Stimulated activated CD8-positive, alpha-beta memory T cell treated with anti-CD3 and anti-CD28 coated beads, Interleukin-4, amount 100 ng/mL, for 24 hours (primary cell): ENCODE measurements at regions not wholly inside any gene's neighbourhood (a gene's known extent, or its start where the extent isn't known, plus 50 kb on each side); places are given as distances from the start of the nearest gene placed in this dataset.

Experiments
- DNase-seq: peaks from one replicate; pipeline ENCODE4 v3.0.0-alpha.2; 2020; ENCODE audit warnings: low read depth

DNA sequence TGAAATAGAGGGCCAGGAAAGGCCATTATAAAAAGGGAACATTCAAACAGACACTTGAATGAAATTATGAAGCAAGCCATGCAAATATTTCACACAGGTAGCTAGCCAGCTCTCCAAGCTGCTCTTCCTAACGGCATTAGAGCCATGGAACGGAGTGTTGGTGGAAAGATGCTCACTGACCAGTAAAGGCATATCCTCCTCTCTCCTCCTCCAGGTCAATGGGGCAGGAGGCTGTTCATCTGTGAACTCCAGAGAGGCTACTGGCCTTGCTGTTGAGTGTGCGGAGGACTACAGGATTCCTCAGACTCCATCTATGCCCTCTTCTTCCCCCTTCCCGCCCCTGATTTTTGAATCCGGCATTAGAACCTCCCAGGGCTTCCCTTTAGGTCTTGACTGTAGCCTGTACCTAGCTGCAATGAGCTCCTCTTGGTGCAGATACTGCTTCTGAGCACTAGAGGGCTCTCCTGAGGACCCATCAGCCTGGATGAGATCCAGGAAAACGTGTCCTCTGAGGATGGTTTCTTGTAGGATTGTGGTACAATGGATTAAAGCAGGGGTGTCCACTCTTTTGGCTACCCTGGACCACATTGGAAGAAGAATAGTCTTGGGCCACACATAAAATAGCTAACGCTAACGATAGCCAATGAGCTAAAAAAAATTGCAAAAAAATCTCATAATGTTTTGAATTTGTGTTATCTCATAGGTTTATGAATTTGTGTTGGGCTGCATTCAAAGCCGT lies 162.2 kb downstream of the SREK1 start:
- DNase-seq, result no peak

DNA sequence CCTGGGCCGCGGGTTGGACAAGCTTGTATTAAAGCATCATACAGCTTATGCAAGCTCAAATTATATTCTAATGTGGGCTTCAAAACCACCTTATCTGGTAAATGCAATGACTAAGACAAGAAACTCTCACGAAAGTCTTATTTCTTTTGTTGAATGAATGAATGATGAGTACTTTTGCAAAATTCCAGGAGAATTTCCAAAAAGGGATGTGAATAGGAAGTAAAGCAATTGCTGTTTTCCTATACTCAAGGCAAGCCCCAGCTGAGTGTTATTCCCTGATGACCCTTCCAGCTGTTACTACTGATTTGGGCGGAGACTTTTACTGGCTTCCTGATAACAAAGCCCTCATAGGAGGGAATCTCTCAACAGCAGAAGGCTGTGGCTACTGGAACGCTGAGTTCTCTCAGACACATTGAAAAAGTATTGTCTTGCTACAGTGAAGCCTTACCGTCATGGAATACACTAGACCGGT lies 162.8 kb downstream of the SREK1 start:
- no peak for DNase-seq

DNA sequence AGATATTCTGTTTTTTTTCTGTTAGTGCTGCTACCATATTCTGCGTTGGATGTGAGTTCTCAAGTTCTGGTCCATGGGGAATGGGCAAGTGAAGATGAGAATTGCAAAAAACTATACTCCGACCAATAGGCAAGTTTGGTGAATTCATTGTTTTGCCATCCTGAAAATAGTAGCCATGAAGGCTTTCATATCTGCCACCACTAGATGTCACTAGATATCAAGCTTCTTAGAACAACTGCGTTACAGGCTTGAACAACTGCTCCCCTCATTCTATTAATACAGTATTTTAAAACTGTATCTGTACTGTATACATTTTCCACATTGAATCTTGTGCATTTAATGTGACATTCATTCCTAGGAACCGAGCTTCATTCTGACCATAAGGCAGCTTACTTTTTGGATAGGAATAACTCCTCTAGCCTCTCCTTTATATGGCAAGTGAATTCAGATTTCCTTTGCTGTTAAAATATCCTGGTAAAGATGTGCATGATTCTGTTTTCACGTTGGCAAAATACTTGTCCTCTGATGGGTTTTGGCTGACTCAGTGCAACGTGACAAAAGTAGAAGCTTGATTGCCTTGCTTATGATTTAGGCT lies 163.6 kb downstream of the SREK1 start:
- DNase-seq, result no peak

GRCh38 chr5:66312266-66312665 lies 168.2 kb downstream of the SREK1 start:
- no peak for DNase-seq

- DNase-seq, result no peak
Observed at GRCh38 chr5:66315784-66316183, 171.7 kb downstream of the SREK1 start.

DNA sequence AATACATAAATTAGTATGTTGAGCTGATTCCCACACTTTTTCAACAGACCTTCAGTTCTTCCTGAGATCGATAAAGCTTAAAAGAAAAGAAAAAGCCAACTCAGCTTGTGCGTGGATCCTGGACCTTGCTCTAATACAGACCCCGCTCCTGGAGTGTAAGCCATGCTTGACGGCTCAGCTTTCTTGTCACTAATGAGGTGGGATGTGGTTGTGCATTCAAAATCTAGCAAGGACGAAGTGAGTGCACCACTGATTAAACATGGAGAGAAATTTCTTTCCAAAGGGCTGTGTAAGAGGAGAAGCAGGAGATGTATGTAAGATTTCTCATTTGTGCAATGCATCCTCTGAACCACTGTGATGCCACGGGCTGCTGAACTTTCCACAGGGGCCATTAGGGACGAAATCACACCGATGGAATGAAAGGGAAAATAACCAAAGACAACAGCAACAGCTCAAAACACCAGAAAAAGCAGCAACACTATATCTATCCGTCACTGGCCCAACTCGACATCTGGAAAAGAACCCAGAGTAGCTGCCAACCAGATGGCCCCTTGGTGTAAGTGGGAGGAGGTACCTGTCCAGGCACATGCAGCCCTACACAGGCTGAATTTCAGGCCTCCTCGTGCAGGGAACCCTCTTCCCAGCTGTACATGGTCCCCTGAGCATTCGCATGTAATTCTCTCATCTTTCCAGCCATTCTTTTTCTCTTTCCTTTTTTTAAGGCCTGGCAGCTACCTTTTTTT lies 178.9 kb downstream of the SREK1 start:
- DNase-seq, result no peak

GRCh38 chr5:66323529-66323895 lies 179.4 kb downstream of the SREK1 start:
- no peak for DNase-seq

- no peak for DNase-seq
Observed at GRCh38 chr5:66324357-66324756, 180.3 kb downstream of the SREK1 start.

DNA sequence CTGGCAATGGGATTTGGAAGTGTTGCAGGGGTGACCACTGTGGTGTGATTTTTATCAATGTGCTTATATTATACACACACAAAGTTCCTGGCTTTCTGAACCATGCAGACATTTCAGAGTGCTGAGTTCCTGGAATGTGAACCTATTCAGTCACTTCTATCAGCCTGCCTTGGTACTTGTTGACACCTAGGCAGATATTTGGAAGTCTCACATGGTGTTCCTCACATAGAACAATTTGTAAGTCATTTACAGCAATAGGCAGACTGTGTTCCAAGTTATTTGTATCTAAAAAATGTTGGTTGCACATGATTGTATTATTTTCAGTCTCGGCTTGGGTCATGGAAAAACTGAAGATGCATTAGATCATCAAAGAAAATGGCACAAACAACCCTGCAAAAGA lies 182.2 kb downstream of the SREK1 start:
- no peak for DNase-seq

GRCh38 chr5:66327008-66327407 lies 182.9 kb downstream of the SREK1 start:
- no peak for DNase-seq

- DNase-seq, result no peak
Observed at GRCh38 chr5:66329078-66329477, 185.0 kb downstream of the SREK1 start.

DNA sequence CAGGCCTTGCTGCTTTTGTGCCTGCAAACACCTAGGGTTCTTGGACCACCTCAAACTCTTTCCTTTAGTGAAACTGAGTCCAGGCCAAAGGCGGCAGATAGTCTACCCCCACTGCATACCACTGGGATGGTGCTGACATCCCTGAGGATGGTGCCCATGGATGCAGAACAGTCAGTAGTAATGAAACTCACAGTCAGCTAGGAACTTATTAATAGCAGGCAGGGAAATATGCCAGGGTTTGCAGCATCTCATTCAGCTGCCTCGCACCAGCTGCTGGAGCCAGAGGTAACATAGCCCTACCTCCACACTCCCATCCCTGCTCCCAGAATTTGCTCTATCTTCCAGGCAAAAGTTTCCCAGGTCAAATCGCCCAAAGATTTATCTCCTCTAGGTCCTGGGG lies 189.1 kb downstream of the SREK1 start:
- no peak for DNase-seq

DNA sequence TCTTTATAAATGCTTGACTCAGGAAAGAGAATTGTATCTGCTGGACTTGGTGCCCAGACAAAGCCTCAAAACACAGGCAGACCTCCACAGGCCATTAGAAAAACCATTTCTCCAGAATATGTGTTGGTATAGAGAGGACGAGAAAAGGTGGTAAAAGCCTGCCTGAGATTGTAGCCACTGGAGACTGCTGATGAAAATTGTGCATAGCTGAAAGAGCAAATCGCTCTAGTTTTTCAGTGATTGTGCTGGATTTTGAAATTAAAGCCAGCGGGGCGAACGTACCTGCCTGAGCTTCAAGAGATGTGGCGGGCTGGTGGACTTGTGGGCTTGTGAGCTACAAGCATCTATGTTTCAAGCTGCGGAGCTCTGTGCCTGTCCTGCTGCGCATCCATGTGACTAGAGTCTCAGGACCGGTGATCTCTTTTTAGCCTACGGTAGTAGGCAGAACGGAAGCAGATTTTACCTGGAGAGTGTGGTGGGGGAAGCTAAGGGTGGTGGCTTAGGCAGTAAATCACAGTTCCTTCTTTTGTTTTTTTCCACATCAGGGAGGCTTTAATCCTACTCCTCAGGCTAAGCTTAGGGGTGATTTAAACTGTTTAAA lies 193.6 kb downstream of the SREK1 start:
- no peak for DNase-seq

- DNase-seq, result no peak
Observed at GRCh38 chr5:66338828-66339227, 194.7 kb downstream of the SREK1 start.

DNA sequence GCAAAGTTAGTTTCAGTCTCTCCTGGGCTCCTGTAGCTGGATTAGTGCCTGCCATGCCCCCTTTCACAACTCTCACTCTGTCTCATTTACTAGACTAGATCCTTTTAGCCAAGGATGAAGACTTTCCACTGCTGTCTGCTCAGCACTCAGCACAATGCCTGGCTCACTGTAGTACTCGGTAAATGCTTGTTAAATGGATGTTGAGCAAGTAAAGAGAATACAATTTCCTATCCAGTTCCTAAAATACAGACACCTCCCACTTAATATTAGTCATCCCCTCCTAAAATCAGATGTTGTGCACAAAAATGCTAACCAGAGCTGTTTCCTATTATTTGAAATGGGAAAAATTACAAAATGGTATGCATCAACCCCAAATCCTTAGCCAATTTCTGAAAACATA lies 195.8 kb downstream of the SREK1 start:
- DNase-seq, result no peak

GRCh38 chr5:66340786-66341185 lies 196.7 kb downstream of the SREK1 start:
- no peak for DNase-seq

DNA sequence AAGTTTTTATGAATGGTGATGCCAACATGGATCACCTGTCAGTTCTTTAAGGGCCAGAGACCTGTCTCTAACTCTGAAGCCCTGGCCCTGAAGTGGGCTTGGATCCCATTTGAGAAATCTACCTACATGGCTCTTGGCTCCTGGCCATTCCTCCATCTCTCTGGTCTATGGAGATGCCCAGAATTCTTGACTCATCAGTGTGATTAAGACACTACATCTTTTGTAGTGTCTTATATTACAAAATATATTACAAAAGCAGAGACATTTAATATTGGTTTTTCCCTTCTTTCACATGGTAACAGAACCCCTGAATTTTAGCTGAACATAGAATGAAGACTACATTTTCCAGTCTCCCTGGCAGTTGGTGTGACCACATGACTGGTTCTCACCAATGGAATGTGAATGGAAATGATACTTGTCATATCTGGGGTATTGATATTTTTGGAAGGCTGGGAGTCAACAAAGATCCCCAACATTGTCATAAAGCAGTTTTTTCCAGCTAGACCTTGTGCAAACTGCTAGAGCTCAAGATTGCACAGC lies 198.3 kb downstream of the SREK1 start:
- DNase-seq, result no peak

DNA sequence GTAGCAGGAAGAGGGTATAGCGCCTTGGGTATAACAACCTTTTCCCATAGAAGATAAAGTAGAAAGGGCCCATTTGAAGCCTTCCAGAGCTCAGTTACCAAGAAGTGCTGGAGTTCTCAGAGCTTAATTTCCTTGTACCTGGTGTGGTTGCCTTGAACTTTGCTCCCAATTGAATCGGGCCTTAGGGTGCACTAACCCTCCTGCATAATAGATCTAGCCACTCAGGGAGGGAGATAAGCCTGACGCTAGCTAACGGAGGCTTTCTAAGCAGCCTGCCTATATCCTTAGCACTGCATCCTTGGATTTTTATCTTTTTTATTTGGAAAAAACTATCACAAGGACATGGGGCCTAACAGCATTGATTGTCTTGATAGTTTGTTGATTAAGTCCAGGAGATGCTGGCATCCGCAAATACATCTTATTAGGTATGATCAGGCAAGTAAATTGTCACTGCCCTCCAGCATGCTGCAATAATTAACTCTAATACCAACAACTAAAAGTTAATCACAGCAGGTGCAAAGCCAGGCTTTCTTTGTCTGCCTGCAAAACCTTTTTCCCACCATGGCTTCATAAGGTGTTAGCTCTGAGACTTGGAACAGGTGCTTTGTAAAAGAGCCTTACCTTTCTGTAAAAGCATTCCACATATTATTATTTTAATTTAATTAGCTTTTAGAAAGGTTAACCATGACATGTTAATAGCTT lies 199.4 kb downstream of the SREK1 start:
- DNase-seq, result no peak

GRCh38 chr5:66344544-66344943 lies 200.4 kb downstream of the SREK1 start:
- DNase-seq, result no peak

GRCh38 chr5:66345281-66345680 lies 201.2 kb downstream of the SREK1 start:
- DNase-seq, result no peak

DNA sequence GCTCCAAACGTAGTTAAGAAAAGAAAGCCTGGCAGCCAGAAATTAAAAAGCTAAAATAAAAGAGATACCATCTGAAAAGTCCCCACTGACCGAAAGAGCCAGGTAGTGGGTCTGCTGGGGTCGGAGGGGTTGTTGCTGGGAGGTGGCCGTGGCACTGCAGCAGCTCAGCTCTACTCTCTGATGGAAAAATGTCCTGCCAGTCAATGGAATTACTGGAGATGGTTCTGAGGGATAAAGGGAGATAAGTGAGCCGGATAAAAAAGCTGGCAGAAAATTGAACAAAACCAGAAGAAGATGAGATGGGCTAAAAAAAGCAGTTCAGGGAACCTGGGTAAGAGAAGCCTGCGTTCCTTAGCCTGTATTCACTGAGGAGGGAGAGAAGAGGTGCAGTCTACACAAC lies 202.8 kb downstream of the SREK1 start:
- no peak for DNase-seq
